Fibroblast of skin of scalp (primary cell): ENCODE measurements at regions not wholly inside any gene's neighbourhood (a gene's known extent, or its start where the extent isn't known, plus 50 kb on each side); places are given as distances from the start of the nearest gene placed in this dataset.
A peak's percentile ranks its signal among the peaks of the same experiment; 100 is the strongest.
"Not testable (repeated sequence)": the region's sequence is repeated elsewhere in the genome, so short reads cannot be mapped to it uniquely, and the experiment has no call there.

ENCODE experiments used
- DNase-seq: peaks from one replicate; pipeline ENCODE4 v3.0.0-alpha.2; 2013

DNA sequence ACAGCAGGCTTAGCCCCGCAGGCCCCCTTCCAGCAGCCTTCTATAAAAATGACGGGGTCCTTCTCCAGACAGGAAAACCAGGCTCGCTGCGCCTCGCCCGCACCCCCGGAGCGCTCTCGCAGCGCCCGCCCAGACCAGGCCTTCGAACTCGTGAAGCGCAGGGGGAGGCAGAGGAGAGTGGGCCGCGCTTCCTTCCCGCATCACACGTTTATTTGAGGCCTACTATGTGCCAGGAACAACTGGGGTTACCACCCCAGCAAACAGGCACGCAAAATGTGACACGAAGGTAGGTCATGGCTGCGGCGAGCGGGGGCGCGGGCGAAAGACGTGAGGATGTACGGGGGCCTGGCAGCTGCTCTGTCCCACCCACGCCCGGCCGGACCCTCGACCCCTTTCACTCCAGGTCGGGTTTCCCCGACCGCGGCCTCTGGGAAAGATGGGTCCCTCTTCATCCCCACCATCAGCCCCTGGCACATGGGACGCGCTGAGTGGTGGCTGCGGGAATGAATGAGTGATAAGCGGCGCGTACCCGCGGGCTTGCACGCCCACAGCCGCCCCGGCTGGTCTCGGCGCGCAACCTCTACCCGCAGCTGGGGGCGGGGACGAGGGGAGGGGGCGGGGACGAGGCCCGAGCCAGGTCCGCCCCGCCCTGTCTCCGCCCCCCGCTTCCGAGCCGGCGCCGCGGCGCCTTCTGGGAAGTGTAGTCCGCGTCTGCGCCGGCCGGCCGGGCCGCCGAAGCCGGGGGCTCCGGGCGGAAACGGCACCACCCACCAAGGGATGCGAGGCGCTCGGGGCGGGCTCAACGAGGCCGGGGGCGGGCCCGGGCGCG lies 59.1 kb downstream of the ZNF467 start:
- DNase-seq, result peak; percentile 93

DNA sequence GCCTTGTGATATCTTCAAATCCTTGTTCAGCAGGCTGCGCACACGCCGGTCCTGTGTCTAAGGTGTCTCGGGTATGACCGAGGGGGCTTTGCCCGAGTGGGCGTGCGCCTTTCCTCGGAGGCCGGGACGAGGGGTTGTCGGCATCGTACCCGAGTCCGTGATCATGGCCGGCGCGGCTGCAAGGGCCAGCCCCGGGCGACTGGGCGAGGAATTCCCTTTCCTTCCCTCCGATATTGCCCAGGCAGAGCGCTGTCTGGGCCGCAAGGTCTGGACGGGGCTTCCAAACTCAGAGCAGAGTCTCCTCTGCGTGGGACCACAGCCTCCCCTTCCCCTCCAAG lies 59.7 kb downstream of the ZNF467 start:
- no peak for DNase-seq

DNA sequence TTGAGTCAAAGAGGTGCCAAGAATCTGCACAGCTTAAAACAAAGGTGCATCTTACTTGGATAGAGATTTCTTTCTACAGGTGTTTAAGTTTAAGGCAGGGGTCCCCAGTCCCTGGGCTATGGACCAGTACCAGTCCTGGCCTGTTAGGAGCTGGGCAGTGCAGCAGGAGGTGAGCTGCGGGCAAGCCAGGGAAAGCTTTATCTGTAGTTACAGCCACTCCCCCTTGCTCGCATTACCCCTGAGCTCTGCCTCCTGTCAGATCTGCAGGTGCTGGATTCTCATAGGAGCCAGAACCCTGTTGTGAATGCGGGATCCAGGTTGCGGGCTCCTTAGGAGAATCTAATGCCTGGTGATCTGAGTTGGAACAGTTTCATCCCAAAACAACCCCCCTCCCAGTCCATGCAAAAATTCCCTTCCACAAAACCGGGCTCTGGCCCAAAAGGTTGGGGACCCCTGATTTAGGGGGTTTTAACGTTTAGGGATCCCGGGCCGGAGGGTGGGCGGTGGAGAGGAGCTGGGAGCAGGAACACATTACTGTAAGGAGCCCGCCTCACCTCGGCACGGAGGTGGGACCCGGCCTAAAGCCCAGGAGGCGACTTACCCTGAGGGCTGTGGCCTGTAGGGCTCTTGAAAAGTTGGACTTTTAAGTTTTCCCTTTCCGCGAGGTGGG lies 60.2 kb downstream of the ZNF467 start:
- DNase-seq, result no peak

DNA sequence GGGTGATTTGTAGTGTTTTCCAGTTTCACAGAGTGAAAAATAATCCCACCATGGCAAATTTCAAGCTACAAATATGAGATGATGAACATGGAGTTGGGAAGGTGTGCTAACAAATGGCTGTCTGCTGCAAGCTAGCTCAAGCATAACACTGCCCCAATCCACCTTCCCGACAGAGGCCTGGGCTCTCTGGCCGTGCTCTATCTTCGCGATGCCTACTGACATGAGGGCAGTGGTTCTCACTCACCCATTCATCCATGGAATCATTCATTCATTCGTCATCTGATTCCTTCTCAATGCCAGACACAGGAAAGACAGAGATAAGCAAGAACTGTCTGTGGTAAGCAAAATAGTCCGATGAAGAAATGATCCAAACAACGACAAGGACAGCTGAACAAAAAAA lies 65.4 kb downstream of the ZNF467 start:
- no peak for DNase-seq

DNA sequence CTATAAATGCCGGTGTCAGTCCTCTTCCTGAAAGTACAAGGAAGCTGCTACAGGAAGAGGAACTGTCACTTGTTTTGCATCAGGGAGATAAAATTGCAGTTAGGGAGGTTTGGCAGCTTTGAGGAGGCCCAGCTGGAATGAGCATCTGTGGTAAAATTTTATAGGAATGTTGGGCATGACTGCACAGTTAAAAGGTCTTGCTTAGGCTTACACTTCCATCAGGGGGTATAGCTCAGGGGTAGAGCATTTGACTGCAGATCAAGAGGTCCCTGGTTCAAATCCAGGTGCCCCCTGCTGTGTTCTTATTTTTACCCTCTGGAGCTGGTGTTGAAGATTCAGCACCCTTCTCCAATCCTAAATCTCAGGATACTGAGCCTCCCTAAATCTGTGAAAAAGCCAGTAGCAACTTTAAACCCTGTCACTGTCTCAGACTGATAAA lies 65.9 kb downstream of the ZNF467 start:
- DNase-seq, result peak; percentile 50

DNA sequence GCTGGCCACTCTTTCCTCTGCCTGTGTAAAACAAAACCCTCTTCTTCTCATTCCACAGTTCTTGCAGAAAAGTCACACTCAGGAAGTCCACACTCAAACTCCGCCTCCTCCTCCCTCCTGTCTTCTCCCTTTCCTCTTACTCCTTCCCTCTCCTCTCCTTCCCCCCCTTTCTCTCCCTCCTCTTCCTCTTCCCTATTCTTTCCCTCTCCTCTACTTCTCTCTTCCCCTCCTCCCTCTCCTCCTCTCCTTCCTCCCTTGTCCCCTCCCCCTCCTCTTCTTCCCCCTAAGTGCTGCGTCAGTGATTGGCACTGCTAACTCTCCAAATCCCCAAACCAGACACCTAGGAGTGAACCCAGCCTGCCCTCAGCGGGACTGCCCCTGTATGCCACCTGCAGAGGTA lies 67.0 kb downstream of the ZNF467 start:
- DNase-seq, result no peak

DNA sequence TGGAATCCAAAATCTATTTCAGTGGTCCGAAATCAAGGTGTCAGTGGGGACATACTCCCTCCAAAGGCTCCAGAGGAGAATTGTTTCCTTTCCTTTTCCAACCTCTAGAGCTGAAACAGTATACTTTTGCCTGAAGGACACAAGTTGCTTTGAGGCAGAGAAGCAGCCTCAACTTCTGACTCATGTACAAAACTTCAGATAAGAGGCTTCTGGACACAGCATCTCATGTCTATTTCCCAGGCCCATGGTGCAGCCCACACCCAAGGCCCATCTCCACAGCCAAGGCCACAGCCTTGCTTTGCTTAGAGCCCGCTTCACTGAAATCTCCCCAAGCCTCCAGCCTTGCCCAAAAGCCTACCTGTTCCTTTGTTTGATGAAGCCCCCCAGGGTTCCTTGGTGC lies 68.9 kb downstream of the ZNF467 start:
- no peak for DNase-seq

DNA sequence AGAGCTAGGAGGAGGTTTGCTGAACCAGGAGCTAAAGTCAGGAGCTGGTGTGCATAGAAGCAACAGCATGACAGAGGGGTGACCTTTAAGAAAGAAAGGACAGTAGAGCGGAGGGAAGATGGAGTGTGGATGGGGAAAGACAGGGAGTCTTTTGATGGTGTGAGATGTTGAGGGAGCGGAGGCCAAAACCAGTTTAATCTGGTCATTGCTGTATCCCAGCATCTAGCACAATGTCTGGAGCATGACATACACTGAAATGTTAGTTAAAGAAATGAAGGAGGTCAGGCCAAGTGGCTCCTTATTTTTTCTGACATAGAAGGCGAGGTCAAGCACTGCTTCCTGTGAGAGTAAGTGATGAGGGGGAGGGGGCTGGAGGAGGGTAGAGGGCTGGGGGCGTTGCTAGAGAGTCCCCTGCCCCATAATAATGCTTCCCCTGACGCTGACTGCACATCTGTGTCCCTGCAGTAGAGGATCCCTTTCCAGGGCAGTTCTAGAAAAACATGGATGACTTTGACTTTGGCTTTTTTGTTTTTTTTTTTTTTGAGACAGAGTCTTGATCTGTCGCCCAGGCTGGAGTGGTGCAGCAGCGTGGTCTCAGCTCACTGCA lies 70.2 kb downstream of the ZNF467 start:
- DNase-seq, result no peak

DNA sequence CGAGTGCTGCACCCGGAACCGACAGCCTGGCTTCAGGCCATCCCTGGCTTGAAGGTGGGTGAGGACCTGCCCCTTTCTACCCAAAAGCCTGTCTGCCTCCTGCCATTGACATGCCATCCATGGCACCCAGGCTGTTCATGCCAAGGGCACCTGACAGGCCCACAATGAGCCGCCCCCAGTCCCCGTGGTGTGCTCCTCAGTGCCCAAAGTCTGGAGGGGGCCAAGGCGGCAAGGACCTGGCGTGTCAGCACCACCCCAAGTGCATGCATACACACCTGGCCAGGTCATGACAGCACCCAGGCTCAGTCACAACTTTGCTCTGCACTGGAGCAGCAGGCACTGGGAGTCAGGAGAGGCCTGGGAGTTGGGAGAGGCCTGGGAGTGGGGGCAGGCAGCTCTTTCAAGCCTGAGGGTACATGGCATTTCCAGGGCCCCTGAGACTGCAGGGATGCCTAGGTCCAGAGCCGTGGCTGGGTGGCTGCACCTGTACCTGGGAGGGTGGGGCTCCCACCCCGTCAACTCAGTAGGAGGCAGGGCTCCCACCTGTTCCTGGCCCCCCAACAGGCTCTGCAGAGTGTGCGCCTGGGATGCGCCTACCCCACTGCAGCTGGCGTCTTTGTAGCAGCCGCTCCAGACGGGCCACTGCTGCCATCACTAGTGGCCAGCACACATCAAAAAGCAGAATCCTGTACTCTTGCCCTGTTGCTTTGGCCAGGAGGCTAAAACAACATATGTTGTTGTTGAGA lies 71.7 kb downstream of the ZNF467 start:
- DNase-seq, result no peak

DNA sequence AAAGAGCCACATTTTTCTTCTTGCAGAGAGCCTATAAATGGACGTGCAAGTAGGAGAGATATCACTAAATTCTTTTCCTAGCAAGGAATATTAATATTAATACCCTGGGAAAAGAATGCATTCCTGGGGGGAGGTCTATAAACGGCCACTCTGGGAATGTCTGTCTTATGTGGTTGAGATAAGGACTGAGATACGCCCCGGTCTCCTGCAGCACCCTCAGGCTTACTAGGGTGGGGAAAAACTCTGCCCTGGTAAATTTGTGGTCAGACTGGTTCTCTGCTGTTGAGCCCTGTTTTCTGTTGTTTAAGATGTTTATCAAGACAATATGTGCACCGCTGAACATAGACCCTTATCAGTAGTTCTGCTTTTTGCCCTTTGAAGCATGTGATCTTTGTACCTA lies 75.6 kb downstream of the ZNF467 start:
- DNase-seq, result not testable (repeated sequence)

DNA sequence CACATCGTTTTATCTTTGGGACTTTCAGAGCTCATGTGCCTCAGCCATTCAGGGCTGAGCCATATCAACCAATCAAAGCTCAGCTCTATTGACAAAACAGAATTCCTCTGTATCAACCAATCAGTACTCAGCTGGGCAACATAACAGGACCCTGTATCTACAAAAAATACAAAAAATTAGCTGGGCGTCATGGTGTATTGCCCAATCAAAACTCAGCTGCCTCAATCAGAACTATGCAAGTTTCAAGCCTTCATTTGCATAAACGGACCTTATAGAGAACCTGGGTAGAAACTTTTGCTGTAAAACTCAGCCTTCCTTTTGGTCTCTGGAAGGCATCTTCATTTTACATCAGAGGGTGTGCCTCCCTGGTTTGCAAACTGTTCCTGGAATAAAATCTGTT lies 77.1 kb downstream of the ZNF467 start:
- no peak for DNase-seq

DNA sequence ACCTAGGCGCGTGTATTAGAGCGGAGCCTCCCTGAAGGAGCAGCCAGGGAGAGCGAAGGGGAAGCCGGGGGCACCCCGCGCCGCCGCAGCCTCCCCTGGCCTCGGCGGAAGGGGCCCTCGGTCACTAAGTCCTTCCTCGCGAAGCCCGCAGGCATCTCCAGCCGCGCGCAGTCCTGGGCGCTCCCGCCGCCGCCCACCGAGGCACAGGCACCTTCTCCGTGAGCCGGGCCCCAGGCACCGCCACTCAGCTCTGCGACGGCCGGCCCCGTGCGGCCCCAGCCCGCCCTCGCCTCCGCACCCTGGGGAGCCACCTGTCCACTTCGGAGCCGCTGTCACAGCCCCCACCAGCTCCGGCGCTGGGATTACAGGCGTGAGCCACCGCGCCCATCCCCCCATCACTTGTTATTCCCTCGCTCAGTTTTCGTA lies 80.8 kb downstream of the ZNF467 start:
- no peak for DNase-seq

DNA sequence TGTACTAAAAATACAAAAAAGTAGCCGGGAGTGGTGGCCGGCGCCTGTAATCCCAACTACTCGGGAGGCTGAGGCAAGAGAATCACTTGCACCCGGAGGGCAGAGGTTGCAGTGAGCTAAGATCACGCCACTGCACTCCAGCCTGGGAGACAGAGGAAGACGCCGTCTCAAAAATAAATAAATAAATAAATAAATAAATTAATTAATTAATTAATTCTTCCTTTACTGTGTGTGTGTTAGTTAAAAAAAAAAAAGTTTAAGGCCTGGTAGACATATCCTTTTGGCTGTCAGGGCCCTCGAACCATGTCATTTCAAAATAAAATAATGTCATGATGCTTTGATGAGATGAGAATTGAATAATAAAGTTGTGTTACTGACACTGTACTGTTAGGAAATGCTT lies 81.3 kb downstream of the ZNF467 start:
- no peak for DNase-seq

DNA sequence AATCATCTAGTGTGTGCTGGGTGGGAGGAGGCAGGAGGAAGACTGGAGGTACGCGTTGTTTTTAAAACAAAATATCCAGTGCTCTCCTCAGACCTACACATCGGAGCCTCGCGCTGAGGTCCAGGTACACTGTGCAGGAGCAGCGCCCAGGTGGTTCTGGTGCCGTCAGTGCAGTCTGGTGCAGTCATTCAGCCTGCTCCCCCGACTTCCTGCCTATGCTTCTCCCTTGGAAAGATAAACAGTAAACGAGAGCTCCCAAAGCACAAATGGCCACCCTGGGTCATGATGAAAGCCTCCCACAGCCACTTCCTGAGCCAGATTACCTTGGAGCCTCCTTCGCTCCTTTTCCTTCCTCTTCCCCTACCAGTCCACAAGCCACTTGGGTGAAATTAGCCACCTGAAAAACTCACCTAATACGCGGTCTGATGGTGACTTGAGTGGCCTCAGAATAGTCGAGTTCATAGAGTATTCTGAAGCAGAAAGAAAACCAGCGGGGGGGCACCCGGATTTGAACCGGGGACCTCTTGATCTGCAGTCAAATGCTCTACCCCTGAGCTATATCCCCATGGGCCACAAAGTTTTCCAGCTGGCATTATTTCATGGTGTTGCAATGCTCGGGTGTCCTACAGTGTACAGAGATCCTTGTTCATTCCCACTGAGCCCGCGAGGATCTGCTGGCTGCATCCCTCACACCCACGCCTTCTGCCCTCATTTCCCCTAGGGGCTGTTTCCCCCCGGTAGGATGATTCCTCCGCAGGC lies 82.5 kb downstream of the ZNF467 start:
- DNase-seq, result peak; percentile 89

DNA sequence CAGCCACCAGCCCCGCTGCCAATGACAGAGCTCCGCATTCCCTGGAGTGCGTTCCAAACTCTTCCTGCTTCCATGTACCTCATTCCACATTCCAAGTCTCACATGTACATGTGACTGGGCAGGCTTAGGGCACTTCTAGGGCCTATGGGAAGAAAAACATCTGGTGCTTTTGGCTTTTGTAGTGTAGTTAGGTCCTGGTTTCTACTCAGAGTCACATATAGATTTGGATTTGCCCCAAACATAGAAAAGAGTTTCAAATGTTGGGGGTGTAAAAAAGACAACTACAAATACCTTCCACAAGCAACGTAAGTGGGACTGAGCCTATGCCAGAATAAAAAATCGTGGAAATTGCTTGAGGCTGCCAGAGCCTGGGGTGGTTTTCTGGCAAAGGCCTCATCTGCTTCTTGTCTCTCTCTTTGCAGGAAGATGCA lies 84.1 kb downstream of the ZNF467 start:
- DNase-seq, result no peak

DNA sequence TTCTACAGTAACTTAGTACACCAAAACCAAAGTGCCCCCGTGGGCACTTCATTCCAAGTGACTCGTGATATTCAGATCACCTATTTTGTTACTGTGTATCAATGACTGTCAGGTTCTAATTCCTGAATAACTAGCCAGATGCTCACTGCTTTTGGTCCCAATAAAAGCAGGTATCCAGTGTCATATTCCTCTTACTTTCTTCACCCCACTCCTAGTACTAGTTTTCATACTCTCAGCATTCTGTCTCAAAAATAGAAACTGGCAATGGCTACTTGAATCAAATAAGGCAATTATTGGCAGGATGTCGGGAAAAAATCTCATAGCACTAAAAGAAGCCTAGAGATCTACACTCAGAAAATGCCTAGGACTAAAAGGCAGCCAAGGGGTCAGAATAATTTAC lies 84.6 kb downstream of the ZNF467 start:
- no peak for DNase-seq

DNA sequence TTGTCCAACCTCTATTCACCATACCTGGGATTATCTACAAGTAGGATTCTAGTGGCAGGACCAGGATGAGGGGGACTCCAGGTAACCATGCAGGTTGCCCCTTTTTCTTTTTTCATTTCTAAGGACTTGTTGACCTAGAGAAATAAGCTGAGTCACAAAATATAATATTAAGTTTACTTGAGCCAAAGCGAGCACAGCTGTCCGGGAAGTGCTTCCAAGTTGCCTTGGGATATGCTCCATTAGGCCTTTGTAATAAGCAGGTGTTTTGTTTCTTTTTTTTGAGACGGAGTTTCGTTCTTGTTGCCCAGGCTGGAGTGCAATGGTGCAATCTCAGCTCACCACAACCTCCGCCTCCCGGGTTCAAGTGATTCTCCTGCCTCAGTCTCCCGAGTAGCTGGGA lies 85.6 kb downstream of the ZNF467 start:
- not testable (repeated sequence) for DNase-seq

DNA sequence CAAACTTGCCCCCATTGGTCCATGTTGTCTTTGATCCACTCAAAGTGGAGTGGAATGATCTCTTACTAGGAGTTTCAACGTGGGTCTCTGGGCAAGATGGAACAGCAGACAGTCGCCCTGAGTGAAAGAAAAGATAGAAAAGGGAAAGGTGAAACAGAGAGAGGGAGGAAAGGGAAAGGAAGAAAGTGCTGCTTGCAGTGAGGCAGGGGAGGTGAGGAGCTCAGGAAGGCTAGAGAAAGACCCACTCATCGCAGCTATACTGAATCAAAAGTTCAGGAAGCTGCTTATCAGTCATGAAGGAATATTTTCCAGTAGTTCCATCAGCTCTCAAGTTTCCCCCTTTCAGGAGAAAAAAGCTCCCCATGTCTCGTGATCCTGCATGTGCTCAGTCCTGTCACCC lies 86.9 kb downstream of the ZNF467 start:
- no peak for DNase-seq

DNA sequence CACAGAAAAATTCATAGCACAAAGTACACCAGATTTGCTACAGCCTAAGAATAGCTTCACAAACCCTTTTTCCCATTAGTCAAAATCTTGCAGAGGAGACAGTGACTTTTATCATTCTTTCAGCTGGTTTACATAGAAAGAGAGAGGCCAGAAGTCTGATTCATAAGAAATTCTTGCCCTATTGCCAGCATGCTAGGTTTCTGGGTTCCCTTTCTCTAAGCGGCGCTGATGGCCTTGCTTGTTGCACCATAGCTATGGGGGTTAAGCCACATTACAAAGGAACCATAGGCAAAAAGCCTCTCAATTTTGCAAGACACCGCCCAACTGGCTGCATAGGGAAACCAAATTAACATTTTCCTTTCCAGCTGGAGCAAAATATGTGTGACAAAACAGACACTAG lies 87.4 kb downstream of the ZNF467 start:
- DNase-seq, result peak; percentile 86

DNA sequence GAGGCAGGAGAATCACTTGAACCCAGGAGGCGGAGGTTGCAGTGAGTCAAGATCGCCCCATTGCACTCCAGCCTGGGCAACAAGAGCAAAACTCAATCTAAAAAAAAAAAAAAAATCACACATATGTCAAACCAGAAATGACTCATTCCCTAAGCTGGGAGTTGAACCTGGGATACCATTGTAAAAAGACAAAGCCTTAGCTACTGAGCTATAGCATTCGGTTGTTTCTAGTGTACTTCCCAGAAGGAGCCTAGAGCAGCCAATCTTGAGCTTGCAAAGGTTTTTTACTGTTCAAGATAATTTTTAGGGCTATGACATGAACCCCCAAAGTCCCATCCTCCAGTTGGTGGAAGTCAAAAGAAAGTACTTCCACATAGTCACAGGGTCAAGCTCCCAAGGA lies 87.9 kb downstream of the ZNF467 start:
- peak; percentile 37 for DNase-seq

DNA sequence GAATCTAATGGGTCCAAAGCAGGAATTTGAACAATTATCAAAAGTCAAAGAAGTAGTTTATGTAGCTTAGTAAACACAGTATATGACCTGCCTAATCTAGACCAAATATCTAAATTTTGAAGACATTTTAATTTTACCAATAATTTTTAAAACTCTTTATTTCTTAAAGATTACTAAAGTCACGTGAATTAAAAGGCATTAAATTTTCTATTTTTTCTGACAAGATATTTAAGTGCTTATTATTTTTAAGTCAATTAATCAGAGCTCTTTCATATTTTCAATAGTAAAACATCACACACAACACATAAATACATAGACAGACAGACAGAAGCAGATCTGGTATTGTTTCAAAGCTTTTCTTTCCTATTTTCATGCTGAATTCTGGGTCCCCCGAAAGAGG lies 89.5 kb downstream of the ZNF467 start:
- DNase-seq, result no peak

DNA sequence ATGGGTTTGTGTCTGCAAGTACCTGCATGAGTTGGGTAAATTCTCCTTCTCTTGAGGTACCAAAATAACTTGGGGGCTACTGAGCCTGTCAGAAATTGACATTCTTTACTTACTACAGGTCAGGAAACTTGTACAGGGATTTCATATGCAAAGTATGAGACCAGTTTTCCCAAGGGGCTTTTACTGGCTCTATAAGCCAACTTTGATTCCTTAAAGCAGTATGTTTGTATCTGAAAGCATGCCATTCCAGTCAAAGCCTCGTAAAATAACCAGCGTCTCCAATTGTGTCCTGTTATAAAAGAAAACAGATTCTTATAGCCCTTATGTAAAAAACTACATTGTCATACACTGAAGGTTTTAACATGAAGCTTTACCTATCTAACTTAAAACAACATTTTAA lies 90.2 kb downstream of the ZNF467 start:
- peak; percentile 52 for DNase-seq
